HFFc6 (cell line): ENCODE measurements at regions not wholly inside any gene's neighbourhood (a gene's known extent, or its start where the extent isn't known, plus 50 kb on each side); places are given as distances from the start of the nearest gene placed in this dataset.

Experiments used
- DNase-seq: peaks from one replicate; pipeline ENCODE4 v3.0.0-alpha.2; 2018
- H3K27ac Mint-ChIP-seq: 2 replicates; pipeline ENCODE4 v1.8.0; 2020; ENCODE audit warnings: mild to moderate bottlenecking, mixed read lengths
- H3K27me3 Mint-ChIP-seq: 2 replicates; pipeline ENCODE4 v1.8.0; 2021; ENCODE audit warnings: mild to moderate bottlenecking, moderate library complexity, mixed read lengths; ENCODE audit not compliant: insufficient read depth
- H3K36me3 Mint-ChIP-seq: 2 replicates; pipeline ENCODE4 v1.8.0; 2021; ENCODE audit warnings: low read depth, mixed read lengths
- H3K4me1 Mint-ChIP-seq: 2 replicates; pipeline ENCODE4 v1.8.0; 2020; ENCODE audit warnings: low read depth, mixed read lengths
- H3K4me3 Mint-ChIP-seq: 2 replicates; pipeline ENCODE4 v1.8.0; 2020; ENCODE audit warnings: mild to moderate bottlenecking, moderate library complexity, mixed read lengths
- H3K9me3 Mint-ChIP-seq: 2 replicates; pipeline ENCODE4 v1.8.0; 2020; ENCODE audit warnings: mild to moderate bottlenecking, mixed read lengths
- TF ChIP-seq, protein P1 (sequence below): fragments of 200-600 bp; sonication (generic); IDR thresholded peaks from 2 replicates; pipeline ENCODE4 v1.5.0; 2021; ENCODE audit warnings: antibody characterized with exemption, mild to moderate bottlenecking

DNA sequence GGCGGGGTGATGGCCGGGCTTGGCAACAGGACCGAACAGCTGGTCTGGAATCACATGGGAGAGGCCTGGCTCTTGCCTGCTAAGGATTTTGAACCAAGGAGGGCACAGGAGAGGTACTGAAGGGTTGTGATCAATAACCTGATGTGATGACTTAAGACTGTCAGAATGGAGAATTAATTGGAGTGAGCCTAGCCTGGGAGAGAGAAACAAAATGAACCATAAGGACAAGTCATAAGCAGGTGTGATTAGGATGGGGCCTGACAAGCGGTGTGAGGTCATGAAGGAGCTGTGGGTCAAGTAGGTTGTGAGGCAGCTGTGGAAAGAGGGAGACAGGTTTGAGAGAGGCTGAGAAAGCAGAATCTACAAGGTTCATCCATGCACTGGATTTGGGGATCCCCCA, 104.6 kb downstream of the MED10 start:
- Mint-ChIP-seq H3K27me3 (no peaks in the 10 kb centered on the region; the same call in none of the 2 replicates), H3K4me3 (no peak overlapping the region), H3K4me1 (no peaks in the 10 kb centered on the region), H3K9me3 (peaks cover 39% of the 10 kb centered on the region), H3K27ac (no peak overlapping the region), H3K36me3 (no peaks in the 10 kb centered on the region)
- TF ChIP-seq, protein P1, sequence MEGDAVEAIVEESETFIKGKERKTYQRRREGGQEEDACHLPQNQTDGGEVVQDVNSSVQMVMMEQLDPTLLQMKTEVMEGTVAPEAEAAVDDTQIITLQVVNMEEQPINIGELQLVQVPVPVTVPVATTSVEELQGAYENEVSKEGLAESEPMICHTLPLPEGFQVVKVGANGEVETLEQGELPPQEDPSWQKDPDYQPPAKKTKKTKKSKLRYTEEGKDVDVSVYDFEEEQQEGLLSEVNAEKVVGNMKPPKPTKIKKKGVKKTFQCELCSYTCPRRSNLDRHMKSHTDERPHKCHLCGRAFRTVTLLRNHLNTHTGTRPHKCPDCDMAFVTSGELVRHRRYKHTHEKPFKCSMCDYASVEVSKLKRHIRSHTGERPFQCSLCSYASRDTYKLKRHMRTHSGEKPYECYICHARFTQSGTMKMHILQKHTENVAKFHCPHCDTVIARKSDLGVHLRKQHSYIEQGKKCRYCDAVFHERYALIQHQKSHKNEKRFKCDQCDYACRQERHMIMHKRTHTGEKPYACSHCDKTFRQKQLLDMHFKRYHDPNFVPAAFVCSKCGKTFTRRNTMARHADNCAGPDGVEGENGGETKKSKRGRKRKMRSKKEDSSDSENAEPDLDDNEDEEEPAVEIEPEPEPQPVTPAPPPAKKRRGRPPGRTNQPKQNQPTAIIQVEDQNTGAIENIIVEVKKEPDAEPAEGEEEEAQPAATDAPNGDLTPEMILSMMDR: no peak
- no peak for DNase-seq

DNA sequence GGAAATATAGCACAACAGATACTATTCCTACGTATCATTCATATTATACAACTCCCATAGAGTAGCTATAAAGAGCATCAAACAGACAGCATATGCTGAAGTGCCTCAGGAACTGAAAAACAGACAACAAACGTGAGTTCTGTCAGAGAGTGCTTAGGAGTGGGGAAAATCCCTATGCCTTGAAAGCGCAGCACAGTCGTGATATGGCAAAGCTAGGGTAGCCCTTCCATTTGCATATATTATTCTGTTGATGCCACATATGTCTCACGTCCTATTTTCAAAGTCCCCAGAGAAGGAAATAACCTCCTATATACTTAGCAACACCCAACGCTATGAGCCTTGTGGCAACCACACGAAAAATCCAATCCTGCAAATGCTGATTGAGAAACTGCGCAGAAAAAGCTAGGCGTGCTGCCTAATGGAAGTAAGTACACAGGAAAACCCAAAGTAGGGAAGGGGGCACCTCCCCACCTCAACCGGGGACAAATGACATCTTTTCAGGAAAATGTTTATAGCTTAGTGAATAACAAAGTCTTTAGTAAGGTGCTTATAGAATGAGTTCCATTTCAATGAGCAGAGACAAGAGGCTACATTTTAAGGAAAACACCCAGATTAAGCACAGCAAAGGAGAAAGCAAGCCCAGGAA, 105.1 kb downstream of the MED10 start:
- H3K4me3 Mint-ChIP-seq: no peak overlapping the region
- H3K9me3 Mint-ChIP-seq: peaks cover 37% of the 10 kb centered on the region
- no peaks in the 10 kb centered on the region for H3K4me1 Mint-ChIP-seq
- H3K27ac Mint-ChIP-seq: no peak overlapping the region
- TF ChIP-seq, protein P1: no peak
- H3K27me3 Mint-ChIP-seq: no peaks in the 10 kb centered on the region; the same call in none of the 2 replicates
- no peak for DNase-seq
- H3K36me3 Mint-ChIP-seq: no peaks in the 10 kb centered on the region

DNA sequence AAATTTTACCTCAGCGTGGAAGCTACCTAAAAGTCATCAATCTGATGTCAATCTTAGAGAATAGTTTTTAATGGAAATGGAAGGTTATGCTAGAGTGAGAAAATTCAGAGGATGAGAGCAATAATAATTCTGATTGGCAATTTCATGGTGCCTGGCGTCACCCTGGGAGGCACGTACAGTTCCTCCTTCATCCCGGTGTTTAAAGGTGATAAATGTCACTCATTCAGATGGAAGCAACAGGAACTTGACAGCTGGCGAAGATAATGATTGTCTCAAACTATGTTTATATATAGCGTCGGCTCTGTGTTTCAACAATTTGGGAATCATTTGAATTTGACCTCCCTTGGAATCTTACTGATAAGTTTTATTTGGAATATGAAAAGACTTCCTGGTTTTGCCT, 108.4 kb downstream of the MED10 start:
- TF ChIP-seq, protein P1: no peak
- H3K4me1 Mint-ChIP-seq: no peaks in the 10 kb centered on the region
- peaks cover 25% of the 10 kb centered on the region for H3K9me3 Mint-ChIP-seq
- DNase-seq: no peak
- no peak overlapping the region for H3K4me3 Mint-ChIP-seq
- H3K27me3 Mint-ChIP-seq: no peaks in the 10 kb centered on the region; the same call in 1 of the 2 replicates
- no peaks in the 10 kb centered on the region for H3K36me3 Mint-ChIP-seq
- no peak overlapping the region for H3K27ac Mint-ChIP-seq

DNA sequence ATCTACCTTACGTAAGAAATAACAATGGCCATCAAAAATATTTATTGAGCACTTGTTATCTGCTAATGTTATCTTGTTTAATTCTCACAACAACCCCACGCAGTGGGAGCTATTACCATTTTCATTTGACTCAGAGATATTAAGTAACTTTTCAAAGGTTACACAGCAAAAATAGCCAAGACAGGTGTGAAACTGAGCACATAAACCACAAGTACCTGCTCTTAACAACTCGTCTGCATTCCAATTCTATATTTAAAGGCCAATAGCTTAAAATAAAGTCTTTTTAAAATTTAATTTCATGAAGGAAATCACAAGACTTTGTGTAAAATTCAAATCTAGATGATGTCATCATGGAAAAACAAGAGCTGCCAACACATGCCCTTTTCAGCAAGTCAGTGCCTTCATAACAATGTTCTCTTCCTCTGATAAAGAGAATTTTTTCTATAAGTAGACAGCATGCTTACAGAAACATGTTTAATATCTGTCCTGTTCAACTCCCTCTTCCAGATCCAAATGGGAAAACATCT, 111.6 kb downstream of the MED10 start:
- TF ChIP-seq, protein P1: no peak
- H3K4me3 Mint-ChIP-seq: no peak overlapping the region
- no peaks in the 10 kb centered on the region; the same call in 1 of the 2 replicates for H3K27me3 Mint-ChIP-seq
- H3K36me3 Mint-ChIP-seq: no peaks in the 10 kb centered on the region
- peaks cover 8% of the 10 kb centered on the region for H3K9me3 Mint-ChIP-seq
- H3K4me1 Mint-ChIP-seq: no peaks in the 10 kb centered on the region
- no peak overlapping the region for H3K27ac Mint-ChIP-seq
- DNase-seq: no peak

DNA sequence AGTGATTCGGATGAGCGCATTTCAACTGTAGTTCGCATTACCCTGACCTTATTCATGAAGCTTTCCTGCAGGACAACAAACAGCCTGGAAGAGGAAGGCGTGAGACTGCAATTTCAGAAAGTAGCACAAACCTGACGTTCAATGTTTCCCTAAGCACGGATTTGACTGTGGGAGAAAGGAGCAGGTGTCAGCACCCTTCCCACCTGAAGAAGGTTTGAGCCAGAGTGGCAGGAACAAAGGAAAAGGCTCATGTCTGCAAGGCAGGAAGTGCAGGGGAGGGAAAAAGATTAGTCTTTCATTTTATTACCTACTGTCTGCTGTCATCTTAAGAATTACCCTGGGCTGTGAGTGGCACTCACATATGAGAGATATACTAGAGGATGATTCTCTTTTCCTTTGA, 114.0 kb downstream of the MED10 start:
- H3K27ac Mint-ChIP-seq: no peak overlapping the region
- H3K4me1 Mint-ChIP-seq: no peaks in the 10 kb centered on the region

More for the DNA sequence above, 114.0 kb downstream of the MED10 start:
- H3K9me3 Mint-ChIP-seq: peaks cover 20% of the 10 kb centered on the region
- H3K4me3 Mint-ChIP-seq: no peak overlapping the region
- H3K36me3 Mint-ChIP-seq: no peaks in the 10 kb centered on the region
- no peak for DNase-seq
- H3K27me3 Mint-ChIP-seq: peaks cover 2% of the 10 kb centered on the region; the same call in 1 of the 2 replicates
- TF ChIP-seq, protein P1: no peak
